ENCODE measurements at regions not wholly inside any gene's neighbourhood (a gene's known extent, or its start where the extent isn't known, plus 50 kb on each side); places are given as distances from the start of the nearest gene placed in this dataset.

- TF ChIP-seq CTCF (IDR thresholded peaks at IDR 0.05; ENCODE audit: borderline replicate concordance, insufficient read depth, low read depth, low read length) = no peak
- no peak overlapping the region for H3K4me3 ChIP-seq (ENCODE audit: low read depth, low read length)
These were observed 131.1 kb upstream of the IPO5 start for GRCh38 chr13:97822377-97822776.

DNA sequence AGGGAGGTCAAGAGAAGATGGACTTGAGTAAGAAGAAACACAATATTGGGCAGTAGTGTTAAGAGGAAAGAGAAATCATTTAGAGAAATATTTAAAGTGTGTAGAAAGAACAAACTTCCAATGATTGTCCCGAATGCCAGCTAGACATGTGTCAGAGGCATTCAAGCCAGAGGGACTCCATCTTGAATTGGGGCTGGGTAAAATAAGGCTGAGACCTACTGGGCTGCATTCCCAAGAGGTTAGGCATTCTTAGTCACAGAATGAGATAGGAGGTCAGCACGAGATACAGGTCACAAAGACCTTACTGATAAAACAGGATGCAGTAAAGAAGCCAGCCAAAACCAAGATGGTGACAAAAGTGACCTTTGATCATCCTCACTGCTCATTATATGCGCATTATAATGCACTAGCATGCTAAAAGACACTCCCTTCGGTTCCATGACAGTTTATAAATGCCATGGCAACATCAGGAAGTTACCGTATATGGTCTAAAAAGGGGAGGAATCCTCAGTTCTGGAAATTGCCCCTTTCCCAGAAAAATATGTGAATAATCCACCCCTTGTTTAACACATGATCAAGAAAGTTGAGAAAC lies 127.0 kb upstream of the IPO5 start:
- no peak for TF ChIP-seq CTCF (IDR thresholded peaks at IDR 0.05; ENCODE audit: borderline replicate concordance, insufficient read depth, low read depth, low read length)
- no peak overlapping the region for H3K4me3 ChIP-seq (ENCODE audit: low read depth, low read length)

DNA sequence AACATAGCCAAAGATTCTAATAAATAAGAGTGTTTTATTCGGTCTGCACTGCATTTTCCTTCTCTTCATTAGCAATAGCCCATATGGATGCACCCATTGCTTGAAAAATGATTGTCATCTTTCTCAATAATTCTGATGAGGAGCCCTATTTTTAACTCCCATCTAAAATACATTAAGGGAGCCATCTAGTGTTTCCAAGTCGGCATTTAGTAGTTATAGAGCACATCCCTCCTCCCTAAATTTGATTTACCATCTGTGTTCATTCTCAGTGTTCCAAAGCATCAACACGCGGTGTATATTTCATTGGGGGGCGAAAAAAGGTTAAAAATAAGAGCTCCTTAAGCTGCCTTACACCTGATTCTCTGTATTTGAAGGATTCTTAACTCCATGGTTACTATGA lies 119.2 kb upstream of the IPO5 start:
- H3K4me3 ChIP-seq (ENCODE audit: low read depth, low read length) = no peak overlapping the region
- no peak for TF ChIP-seq CTCF (IDR thresholded peaks at IDR 0.05; ENCODE audit: borderline replicate concordance, insufficient read depth, low read depth, low read length)

GRCh38 chr13:97843189-97843588 lies 110.3 kb upstream of the IPO5 start:
- H3K4me3 ChIP-seq (ENCODE audit: low read depth, low read length) = no peak overlapping the region
- TF ChIP-seq CTCF (IDR thresholded peaks at IDR 0.05; ENCODE audit: borderline replicate concordance, insufficient read depth, low read depth, low read length) = no peak

- no peak for TF ChIP-seq CTCF (IDR thresholded peaks at IDR 0.05; ENCODE audit: borderline replicate concordance, insufficient read depth, low read depth, low read length)
- H3K4me3 ChIP-seq (ENCODE audit: low read depth, low read length) = no peak overlapping the region
These were observed 109.3 kb upstream of the IPO5 start for GRCh38 chr13:97844151-97844550.

DNA sequence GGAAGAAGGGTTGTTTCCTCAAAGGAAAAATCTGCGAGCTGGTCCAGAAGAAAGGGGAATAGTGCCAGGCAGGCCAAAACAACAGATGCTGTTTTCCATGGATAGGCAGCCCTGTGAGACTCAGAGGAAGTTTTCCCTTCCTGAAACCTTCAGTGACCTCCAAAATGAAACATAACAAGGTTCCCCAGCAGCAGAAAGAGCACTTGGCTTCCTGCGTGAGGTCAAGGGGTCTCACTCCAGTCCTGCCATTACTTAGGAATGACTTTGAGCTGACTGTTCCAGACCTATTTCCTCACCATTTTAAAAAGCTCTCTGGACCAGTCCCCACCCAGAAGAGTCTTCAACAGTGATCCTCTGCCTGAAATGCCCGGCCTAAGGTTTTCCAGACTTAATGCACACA lies 104.6 kb upstream of the IPO5 start:
- TF ChIP-seq CTCF (IDR thresholded peaks at IDR 0.05; ENCODE audit: borderline replicate concordance, insufficient read depth, low read depth, low read length) = no peak
- H3K4me3 ChIP-seq (ENCODE audit: low read depth, low read length) = no peak overlapping the region

DNA sequence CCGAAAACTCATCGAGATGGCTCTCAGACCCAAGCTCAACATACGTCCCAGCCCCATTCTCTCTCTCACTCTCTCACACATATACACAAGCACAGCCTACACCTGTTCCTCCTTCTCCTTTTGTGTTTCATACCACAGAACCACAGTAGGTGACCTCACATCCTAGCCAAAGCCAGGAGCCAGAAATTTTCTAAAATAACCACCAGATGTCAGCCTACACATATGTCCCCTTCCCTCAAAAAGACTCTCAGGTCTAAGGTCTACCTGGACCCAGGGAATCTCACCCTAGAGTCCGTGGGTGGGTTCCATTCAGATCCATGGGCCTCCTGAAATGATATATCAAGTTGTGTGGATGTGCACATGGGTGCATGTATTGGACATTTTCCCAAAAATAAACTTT lies 104.2 kb upstream of the IPO5 start:
- no peak overlapping the region for H3K4me3 ChIP-seq (ENCODE audit: low read depth, low read length)
- TF ChIP-seq CTCF (IDR thresholded peaks at IDR 0.05; ENCODE audit: borderline replicate concordance, insufficient read depth, low read depth, low read length) = 0 out of 2 replicates have a peak, but pooled peaks have one; percentile 3
